ENCODE measurements at regions not wholly inside any gene's neighbourhood (a gene's known extent, or its start where the extent isn't known, plus 50 kb on each side); places are given as distances from the start of the nearest gene placed in this dataset.

DNA sequence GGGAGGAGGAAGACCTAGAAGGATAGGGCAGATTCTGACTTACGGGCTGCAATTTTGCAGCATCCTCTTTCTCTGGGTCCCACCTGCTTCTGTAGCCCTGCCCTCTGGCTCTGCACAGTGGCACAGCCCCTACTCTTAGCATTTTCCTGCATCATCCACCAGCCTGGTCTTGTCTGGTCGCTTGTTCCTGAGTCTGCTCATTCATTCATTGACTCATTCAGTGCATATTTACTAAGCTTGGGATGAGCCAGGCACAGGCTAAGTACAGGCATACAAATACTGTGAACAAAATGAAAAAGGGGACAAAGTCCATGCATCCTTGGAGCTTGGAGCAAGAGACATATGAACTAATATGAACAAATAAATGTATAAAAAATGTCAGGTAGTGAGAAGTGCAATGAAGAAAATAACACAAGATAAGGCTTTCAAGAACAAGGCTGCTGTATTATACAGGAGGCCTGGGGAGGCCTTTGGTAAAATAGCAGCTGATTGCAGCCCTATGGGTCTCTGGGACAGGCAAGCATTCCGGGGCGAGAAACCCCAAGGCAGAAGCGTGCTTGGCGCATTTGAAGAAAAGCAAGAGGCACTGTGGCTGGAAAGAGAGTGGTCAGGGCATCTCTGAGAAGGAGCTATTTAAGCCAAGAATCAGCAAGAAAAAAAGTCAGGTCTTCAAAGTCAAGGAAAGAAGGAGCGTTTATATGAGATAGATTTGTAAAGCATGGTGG is 108.0 kb upstream of the ALX4 start:
- H3K4me2 ChIP-seq (ENCODE audit: low read length), result no peak overlapping the region
- H3K36me3 ChIP-seq (ENCODE audit: control insufficient read depth in 1 of 2, insufficient read depth in 2 of 2, low read length in 2 of 2), result no peaks in the 10 kb centered on the region
- BruUV-seq (replicated peaks), result no TSS peak
- TF ChIP-seq EZH2phosphoT487 (IDR thresholded peaks at IDR 0.05; ENCODE audit: borderline replicate concordance), result no peak
- no peak for TF ChIP-seq CBX3 (IDR thresholded peaks at IDR 0.05; ENCODE audit: low read depth)
- TF ChIP-seq POLR2A (IDR thresholded peaks at IDR 0.05; ENCODE audit: borderline replicate concordance, extremely low read depth, insufficient read depth, insufficient read length), result no peak
- no peak for TF ChIP-seq RAD21 (IDR thresholded peaks at IDR 0.05; ENCODE audit: low read depth)
- TF ChIP-seq POLR2AphosphoS5 (IDR thresholded peaks at IDR 0.05; ENCODE audit: low read depth, low read length), result no peak
- no peak for TF ChIP-seq ZBTB33 (IDR thresholded peaks at IDR 0.05; ENCODE audit: extremely low read depth, insufficient replicate concordance, low read length)
- no peak for TF ChIP-seq CTCF (IDR thresholded peaks at IDR 0.05 in 2 of 3, conservative IDR thresholded peaks at IDR 0.05 in 1 of 3; ENCODE audit: borderline replicate concordance in 1 of 3, insufficient read depth in 1 of 3, low read depth in 2 of 3, low read length in 2 of 3)
- TF ChIP-seq TCF7L2 (IDR thresholded peaks at IDR 0.05; ENCODE audit: borderline replicate concordance, extremely low read depth, insufficient read depth, insufficient read length), result no peak
- DNase-seq (ENCODE audit: low read depth, low spot score) (no peak), ATAC-seq (no peak)
- H3K9ac ChIP-seq (ENCODE audit: low read length), result no peak overlapping the region
- no peaks in the 10 kb centered on the region for H3K9me3 ChIP-seq (ENCODE audit: control insufficient read depth in 1 of 2, insufficient read depth in 1 of 2, low read depth in 1 of 2, low read length in 2 of 2)
- ChIA-PET RAD21 (ENCODE audit: low non-redundant PET in 1 of 2, low total read pairs in 2 of 2, uncharacterized antibody in 2 of 2, unreplicated experiment in 2 of 2) (no interaction called here), POLR2A (no interaction called here), CTCF (no interaction called here)
- H3K27me3 ChIP-seq (ENCODE audit: insufficient read depth, low read length), result peaks cover 39% of the 10 kb centered on the region; the same call in 1 of the 2 replicates
- H4K20me1 ChIP-seq (ENCODE audit: insufficient read depth), result no peaks in the 10 kb centered on the region
- H3K79me2 ChIP-seq (ENCODE audit: insufficient read depth, low read length), result no peaks in the 10 kb centered on the region
- no peak overlapping the region for H3K4me3 ChIP-seq (replicated peaks in 1 of 2; ENCODE audit: low read depth in 1 of 2, low read length in 2 of 2)
- H3K4me1 ChIP-seq (ENCODE audit: control insufficient read depth in 1 of 2, insufficient read depth in 2 of 2, low read length in 2 of 2), result 0 out of 4 replicates have a peak, but pooled peaks cover 0 to 3% of the 10 kb centered on the region in 2 experiments
- H3K27ac ChIP-seq (ENCODE audit: low read depth, low read length), result no peak overlapping the region
- no peaks in the 10 kb centered on the region for H3K9me2 ChIP-seq (ENCODE audit: insufficient read depth)
- intact Hi-C loops (cut with micrococcal nuclease), result no loop called here
- no peak overlapping the region for H2AFZ ChIP-seq (ENCODE audit: low read depth, low read length, poor library complexity, severe bottlenecking)

All from HCT116 (cell line).